Spleen (tissue), 11 donors: ENCODE measurements at regions not wholly inside any gene's neighbourhood (a gene's known extent, or its start where the extent isn't known, plus 50 kb on each side); places are given as distances from the start of the nearest gene placed in this dataset.

Experiments used
- DNase-seq: peaks from one replicate; pipeline ENCODE4 v3.0.0-alpha.2; 2020
- H3K27ac ChIP-seq, 8 donors: fragments of 200-600 bp; sonication (generic) in 7 of 8; 1 replicate in 4 of 8; 2 replicates in 4 of 8; pipeline versions ENCODE4 v1.5.0 to v1.8.0; 2016 to 2021; ENCODE audit warnings: inconsistent platforms in 4 of 8, mild to moderate bottlenecking in 4 of 8, moderate library complexity in 1 of 8
- H3K27me3 ChIP-seq, 7 donors: fragments of 200-600 bp; sonication (generic) in 6 of 7; replicated peaks in 1 of 7; 1 replicate in 4 of 7; 2 replicates in 3 of 7; pipeline versions ENCODE4 v1.5.0 to v1.8.0; 2016 to 2021; ENCODE audit warnings: inconsistent platforms in 3 of 7, mild to moderate bottlenecking in 1 of 7
- H3K36me3 ChIP-seq, 6 donors: fragments of 200-600 bp; sonication (generic) in 5 of 6; 1 replicate in 4 of 6; 2 replicates in 2 of 6; pipeline versions ENCODE4 v1.5.0 to v1.8.0; 2016 to 2021; ENCODE audit warnings: inconsistent platforms in 2 of 6
- H3K4me1 ChIP-seq, 6 donors: fragments of 200-600 bp; sonication (generic) in 5 of 6; 1 replicate in 3 of 6; 2 replicates in 3 of 6; pipeline versions ENCODE4 v1.5.0 to v1.8.0; 2016 to 2021; ENCODE audit warnings: inconsistent platforms in 3 of 6
- H3K4me3 ChIP-seq, 8 donors: fragments of 200-600 bp; sonication (generic) in 7 of 8; 1 replicate in 4 of 8; 2 replicates in 4 of 8; pipeline versions ENCODE4 v1.5.0 to v1.8.0; 2016 to 2021; ENCODE audit warnings: inconsistent platforms in 4 of 8, mild to moderate bottlenecking in 4 of 8, moderate library complexity in 2 of 8
- H3K9me3 ChIP-seq, 8 donors: fragments of 200-600 bp; sonication (generic) in 7 of 8; 1 replicate in 4 of 8; 2 replicates in 4 of 8; pipeline versions ENCODE4 v1.5.0 to v1.8.0; 2016 to 2021; ENCODE audit warnings: inconsistent platforms in 4 of 8
- POLR2A ChIP-seq, 3 donors: fragments of 450-650 bp; IDR thresholded peaks; one replicate each; pipeline ENCODE4 v1.5.1; 2017; ENCODE audit warnings: antibody characterized with exemption in 3 of 3, mild to moderate bottlenecking in 1 of 3
- POLR2AphosphoS5 ChIP-seq, 3 donors: sonication (generic); formaldehyde crosslinking; IDR thresholded peaks; one replicate each; pipeline ENCODE4 v1.5.1; 2017; ENCODE audit warnings: antibody characterized with exemption in 3 of 3
- WGBS, 5 donors: extraction: QIAGEN DNeasy Blood & Tissue Kit in 3 of 5; methylation state at CpG; one replicate each; pipeline versions ENCODE4 v1.1.5 to v1.1.7; 2013 to 2018; 5-methylcytosine and 5-hydroxymethylcytosine counted together
- intact Hi-C: fragments of 100-400 bp; cut with DNase I; formaldehyde crosslinking; loops from one replicate; pipeline ENCODE4 v1.15.0; 2023; ENCODE audit warnings: low total_unique reads
- TF ChIP-seq, protein P1 (sequence below), 11 experiments: fragments of 200-600 bp in 7 of 11; fragments of 450-650 bp in 4 of 11; sonication (generic) in 4 of 11; IDR thresholded peaks in 8 of 11; conservative IDR thresholded peaks in 3 of 11; 1 replicate in 7 of 11; 2 replicates in 4 of 11; pipeline versions ENCODE4 v1.4.0 to v1.8.0; 2016 to 2021; ENCODE audit warnings: antibody characterized with exemption in 11 of 11, inconsistent platforms in 4 of 11, mild to moderate bottlenecking in 1 of 11
- donor health status: healthy with polysubstance abuse.
- donor health status: DM: no; HTN: no; CAD: no; lungs with moderate emphysema.
- donor health status: DM: no; HTN: no; CAD: no.
- donor health status: Bipolar disorder and iron deficiency.
- donor health status: healthy.
- donor health status: DM: no; HTN: no; CAD: no.
- donor health status: DM: yes; HTN: yes; CAD: no.

DNA sequence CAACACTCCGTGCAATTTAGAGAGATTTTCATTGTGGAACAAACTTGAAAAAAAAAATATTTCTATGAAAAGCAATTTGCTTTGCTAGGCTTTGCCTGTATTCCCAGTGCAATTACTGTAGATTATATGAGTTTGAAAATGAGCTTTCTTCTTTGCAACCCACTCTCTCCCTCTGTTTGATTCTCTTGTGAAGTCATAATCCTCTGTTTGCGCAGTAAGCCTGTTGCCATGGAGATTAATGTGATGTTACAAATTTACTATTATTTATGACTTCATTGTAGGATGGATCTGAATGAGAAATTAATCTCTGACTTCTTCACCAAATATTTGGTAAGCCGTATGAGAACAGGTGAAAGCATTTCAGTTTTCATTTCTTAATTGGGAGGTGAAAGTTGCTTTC lies 320.3 kb downstream of the SPATA31D1 start:
- 89 to 96% (median 95%) methylated on average over 3 of the region's 3 CpGs for WGBS, 5 donors
- intact Hi-C loops: no loop called here

DNA sequence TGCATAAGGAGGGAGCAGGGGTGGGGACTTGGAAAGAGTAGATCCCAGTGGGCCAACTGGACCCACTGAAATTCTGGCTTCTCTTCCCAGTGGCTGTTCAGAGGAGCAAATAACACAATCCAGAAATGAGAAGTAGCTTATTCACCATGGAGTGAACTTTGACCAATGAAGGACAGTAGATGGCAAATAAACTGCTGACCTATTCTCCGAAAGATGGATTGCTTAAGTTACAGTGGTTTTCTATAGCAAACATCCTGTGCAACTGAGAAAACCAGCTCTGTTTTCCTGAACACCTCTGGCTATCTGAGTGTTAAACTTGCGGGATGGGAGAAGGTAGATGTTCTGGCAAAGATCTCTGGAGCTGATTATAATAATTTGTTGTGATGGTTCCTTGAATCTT lies 325.1 kb downstream of the SPATA31D1 start:
- Histone ChIP-seq H3K4me1 (no peaks in the 10 kb centered on the region), H3K27ac (no peak overlapping the region), H3K36me3 (no peaks in the 10 kb centered on the region), H3K9me3 (peaks cover 0 to 13% (median 0%) of the 10 kb centered on the region in 8 donors), H3K4me3 (no peak overlapping the region), H3K27me3 (no peaks in the 10 kb centered on the region)
- TF ChIP-seq POLR2AphosphoS5 (IDR thresholded peaks at IDR 0.05): no peak
- TF ChIP-seq POLR2A (IDR thresholded peaks at IDR 0.05): no peak
- TF ChIP-seq, protein P1, sequence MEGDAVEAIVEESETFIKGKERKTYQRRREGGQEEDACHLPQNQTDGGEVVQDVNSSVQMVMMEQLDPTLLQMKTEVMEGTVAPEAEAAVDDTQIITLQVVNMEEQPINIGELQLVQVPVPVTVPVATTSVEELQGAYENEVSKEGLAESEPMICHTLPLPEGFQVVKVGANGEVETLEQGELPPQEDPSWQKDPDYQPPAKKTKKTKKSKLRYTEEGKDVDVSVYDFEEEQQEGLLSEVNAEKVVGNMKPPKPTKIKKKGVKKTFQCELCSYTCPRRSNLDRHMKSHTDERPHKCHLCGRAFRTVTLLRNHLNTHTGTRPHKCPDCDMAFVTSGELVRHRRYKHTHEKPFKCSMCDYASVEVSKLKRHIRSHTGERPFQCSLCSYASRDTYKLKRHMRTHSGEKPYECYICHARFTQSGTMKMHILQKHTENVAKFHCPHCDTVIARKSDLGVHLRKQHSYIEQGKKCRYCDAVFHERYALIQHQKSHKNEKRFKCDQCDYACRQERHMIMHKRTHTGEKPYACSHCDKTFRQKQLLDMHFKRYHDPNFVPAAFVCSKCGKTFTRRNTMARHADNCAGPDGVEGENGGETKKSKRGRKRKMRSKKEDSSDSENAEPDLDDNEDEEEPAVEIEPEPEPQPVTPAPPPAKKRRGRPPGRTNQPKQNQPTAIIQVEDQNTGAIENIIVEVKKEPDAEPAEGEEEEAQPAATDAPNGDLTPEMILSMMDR (IDR thresholded peaks at IDR 0.05 in 8 of 11, conservative IDR thresholded peaks at IDR 0.05 in 3 of 11): no peak
- DNase-seq: no peak
- WGBS, 5 donors: 90 to 100% (median 94%) methylated on average over 2 of the region's 2 CpGs
- intact Hi-C loops: no loop called here

More for the DNA sequence above, 320.3 kb downstream of the SPATA31D1 start:
- Histone ChIP-seq H3K9me3 (peaks cover 0 to 13% (median 0%) of the 10 kb centered on the region in 8 donors), H3K36me3 (no peaks in the 10 kb centered on the region), H3K27me3 (no peaks in the 10 kb centered on the region), H3K4me3 (no peak overlapping the region), H3K27ac (no peak overlapping the region), H3K4me1 (no peaks in the 10 kb centered on the region)
- no peak for DNase-seq
- TF ChIP-seq POLR2A (IDR thresholded peaks at IDR 0.05): no peak
- TF ChIP-seq POLR2AphosphoS5 (IDR thresholded peaks at IDR 0.05): no peak
- TF ChIP-seq, protein P1 (IDR thresholded peaks at IDR 0.05 in 8 of 11, conservative IDR thresholded peaks at IDR 0.05 in 3 of 11): no peak

- 70 to 78% (median 77%) methylated on average over 1 of the region's 1 CpG for WGBS, 5 donors
- H3K27me3 ChIP-seq: no peaks in the 10 kb centered on the region
- intact Hi-C loops: no loop called here
- no peaks in the 10 kb centered on the region for H3K4me1 ChIP-seq
- DNase-seq: no peak
- TF ChIP-seq POLR2AphosphoS5 (IDR thresholded peaks at IDR 0.05): no peak
- H3K36me3 ChIP-seq: no peaks in the 10 kb centered on the region
- H3K9me3 ChIP-seq: peaks cover 0 to 34% (median 21%) of the 10 kb centered on the region in 8 donors
- H3K4me3 ChIP-seq: no peak overlapping the region
- H3K27ac ChIP-seq: no peak overlapping the region
Observed at GRCh38 chr9:82320566-82320965, 332.0 kb downstream of the SPATA31D1 start.

GRCh38 chr9:82325907-82326306 lies 337.3 kb downstream of the SPATA31D1 start:
- intact Hi-C loops: no loop called here
- no peak overlapping the region for H3K4me3 ChIP-seq
- H3K36me3 ChIP-seq: no peaks in the 10 kb centered on the region
- H3K27me3 ChIP-seq: no peaks in the 10 kb centered on the region
- H3K4me1 ChIP-seq: no peaks in the 10 kb centered on the region
- TF ChIP-seq POLR2AphosphoS5 (IDR thresholded peaks at IDR 0.05) (no peak), POLR2A (IDR thresholded peaks at IDR 0.05) (no peak)
- TF ChIP-seq, protein P1 (IDR thresholded peaks at IDR 0.05 in 8 of 11, conservative IDR thresholded peaks at IDR 0.05 in 3 of 11): no peak
- no peak overlapping the region for H3K27ac ChIP-seq
- DNase-seq: no peak
- WGBS, 5 donors: 83 to 96% (median 88%) methylated on average over 2 of the region's 2 CpGs
- H3K9me3 ChIP-seq: peaks cover 0 to 58% (median 36%) of the 10 kb centered on the region in 8 donors

DNA sequence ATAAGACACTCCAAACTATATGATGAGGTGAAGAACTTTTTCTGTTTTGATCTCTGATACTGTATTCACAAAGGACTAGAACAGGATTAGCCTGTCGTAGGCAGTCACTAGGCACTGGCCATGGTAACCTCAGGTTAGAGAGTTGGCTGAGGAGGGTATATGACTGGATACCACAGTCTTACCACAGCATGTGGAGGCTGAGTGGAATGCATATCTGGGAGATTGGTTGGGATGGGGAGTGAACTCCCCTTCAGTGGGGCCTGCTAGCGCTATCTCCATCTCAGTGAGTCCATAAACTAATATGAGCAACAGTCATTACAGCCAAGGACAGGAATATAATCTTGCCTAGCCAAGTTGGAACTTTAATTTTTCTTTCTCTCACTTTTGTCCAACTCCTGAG lies 339.1 kb downstream of the SPATA31D1 start:
- Histone ChIP-seq H3K9me3 (peaks cover 0 to 53% (median 35%) of the 10 kb centered on the region in 8 donors), H3K27me3 (no peaks in the 10 kb centered on the region), H3K27ac (no peak overlapping the region), H3K4me3 (no peak overlapping the region), H3K4me1 (no peaks in the 10 kb centered on the region), H3K36me3 (no peaks in the 10 kb centered on the region)
- 90 to 94% (median 90%) methylated on average over 2 of the region's 2 CpGs for WGBS, 5 donors
- no peak for DNase-seq
- no peak for TF ChIP-seq POLR2A (IDR thresholded peaks at IDR 0.05)
- TF ChIP-seq, protein P1 (IDR thresholded peaks at IDR 0.05 in 8 of 11, conservative IDR thresholded peaks at IDR 0.05 in 3 of 11): no peak
- no peak for TF ChIP-seq POLR2AphosphoS5 (IDR thresholded peaks at IDR 0.05)
- intact Hi-C loops: no loop called here
